NOMO-1 treated with dmso at 0.1 percent for 144 hours (cell line): ENCODE measurements at regions not wholly inside any gene's neighbourhood (a gene's known extent, or its start where the extent isn't known, plus 50 kb on each side); places are given as distances from the start of the nearest gene placed in this dataset.

Experiments used
- DNase-seq: peaks from one replicate; lab custom pipeline; 2025; ENCODE audit not compliant: unreplicated experiment; lab: John Stamatoyannopoulos, UW

DNA sequence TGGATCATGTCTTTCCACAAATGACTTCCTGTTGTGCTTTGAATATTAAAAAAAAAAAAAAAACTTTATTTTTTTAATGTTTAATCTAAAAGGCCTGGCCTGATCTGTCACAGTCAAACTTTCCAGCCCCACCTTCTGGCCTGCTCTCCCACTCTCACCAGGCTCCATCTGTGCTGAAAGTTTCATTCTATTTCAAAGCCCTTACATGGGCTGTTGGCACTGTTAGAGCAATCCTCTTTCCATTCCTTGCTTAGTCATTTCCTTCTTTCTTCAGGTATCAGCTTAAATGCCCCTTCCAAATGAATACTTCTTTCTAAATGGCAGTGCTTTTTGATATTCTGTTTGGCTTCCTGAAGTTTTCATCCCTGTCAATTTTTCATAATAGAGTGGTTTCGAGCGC, 1104.8 kb upstream of the C9orf72 start:
- DNase-seq, result no peak

DNA sequence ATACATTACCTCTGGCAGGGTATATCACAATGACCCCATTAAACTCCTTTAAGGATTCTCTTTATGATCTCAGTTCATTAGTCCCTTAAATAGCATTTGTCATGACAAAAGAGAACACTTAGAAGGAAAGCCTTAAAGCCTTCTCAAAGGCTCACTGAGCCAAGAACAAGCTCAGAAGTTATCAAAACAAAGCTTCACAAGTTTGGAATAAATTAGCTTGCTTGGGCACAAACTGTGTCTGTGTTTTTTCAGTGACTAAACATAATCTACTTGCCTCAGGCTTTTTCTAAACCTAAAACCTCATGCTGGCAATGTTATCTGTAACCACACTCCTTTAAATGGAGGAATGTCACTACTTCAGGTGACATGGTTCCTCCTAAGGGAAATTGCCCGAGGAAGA, 1114.9 kb upstream of the C9orf72 start:
- no peak for DNase-seq

DNA sequence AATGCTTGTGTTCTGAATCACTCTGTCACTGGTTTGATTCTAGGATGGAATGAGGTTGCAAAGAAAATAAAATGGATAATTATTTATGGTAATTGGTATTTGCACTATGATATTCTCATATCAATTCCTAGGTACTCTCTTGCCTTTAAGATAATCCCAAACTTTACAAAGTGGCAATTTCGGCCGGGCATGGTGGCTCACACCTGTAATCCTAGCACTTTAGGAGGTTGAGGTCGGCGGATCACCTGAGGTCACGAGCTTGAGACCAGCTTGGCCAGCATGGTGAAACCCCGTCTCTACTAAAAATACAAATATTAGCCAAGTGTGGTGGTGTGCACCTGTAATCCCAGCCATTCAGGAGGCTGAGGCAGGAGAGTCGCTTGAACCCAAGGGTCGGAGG, 1118.7 kb upstream of the C9orf72 start:
- DNase-seq, result no peak

DNA sequence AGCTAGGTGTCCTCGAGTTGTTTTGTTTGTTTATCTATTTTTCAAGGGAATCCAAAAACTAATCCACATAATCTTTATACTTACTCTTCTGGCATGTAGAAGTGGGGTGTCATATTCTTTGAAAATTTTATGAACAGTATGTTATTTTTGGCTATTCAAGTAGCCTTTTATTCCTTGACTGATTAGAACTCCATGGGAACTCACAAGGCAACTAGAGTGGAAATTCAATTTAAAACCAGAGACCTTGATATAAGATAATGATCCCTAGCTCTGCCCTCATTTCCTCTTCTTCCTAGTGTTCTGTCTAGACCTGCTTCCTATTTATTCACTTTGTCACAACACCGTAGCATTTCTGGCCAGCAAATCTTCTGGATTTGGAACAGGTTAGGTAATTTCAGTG, 1123.7 kb upstream of the C9orf72 start:
- no peak for DNase-seq

DNA sequence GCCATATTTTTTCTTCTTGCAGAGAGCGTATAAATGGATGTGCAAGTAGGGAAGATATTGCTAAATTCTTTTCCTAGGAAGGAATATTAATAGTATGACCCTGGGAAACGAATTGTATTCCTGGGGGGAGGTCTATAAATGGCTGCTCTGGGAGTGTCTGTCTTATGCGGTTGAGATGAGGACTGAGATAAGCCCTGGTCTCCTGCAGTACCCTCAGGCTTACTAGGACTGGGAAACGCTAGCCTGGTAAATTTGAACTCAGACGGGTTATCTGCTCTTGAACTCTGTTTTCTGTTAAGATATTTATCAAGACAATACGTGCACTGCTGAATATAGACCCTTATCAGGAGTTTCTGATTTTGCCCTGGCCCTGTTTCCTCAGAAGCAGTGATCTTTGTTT, 1126.4 kb upstream of the C9orf72 start:
- no peak for DNase-seq

DNA sequence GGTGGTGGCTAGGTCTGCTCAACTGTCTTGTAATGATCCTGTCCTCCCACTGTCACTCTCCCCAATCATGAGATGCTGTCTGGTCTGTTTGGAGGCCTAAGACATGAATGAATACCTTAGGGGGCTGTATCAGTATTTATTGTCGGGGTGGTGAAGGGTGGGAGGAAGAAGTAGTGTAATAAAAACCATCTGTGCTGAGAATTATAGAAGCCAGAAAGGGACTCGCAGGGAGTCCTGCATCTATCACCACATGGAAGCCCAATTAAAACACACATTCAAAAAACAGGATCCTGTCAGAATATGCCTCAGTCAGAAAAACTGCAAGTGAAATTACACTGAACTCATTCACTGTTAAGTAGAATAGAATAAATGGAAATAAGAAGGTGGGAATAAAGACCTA, 1134.3 kb upstream of the C9orf72 start:
- DNase-seq, result no peak

DNA sequence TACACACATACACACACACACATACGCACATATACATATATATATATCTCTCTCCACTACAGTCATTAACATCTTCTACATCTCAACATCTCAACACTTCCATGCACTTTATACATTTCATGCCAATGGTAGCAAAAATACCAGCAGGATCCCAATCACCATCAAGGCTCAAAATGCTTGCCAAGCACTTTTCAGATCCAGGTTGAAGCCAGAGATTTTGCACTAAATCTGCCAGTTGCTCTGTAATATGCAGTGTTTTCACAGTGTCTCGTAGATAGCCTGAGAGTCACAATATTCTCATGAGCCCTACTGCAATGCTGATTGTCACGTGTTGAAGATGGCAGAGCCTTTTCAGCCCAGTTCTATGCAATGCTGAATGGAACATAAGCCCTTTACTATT, 1140.9 kb upstream of the C9orf72 start:
- no peak for DNase-seq

DNA sequence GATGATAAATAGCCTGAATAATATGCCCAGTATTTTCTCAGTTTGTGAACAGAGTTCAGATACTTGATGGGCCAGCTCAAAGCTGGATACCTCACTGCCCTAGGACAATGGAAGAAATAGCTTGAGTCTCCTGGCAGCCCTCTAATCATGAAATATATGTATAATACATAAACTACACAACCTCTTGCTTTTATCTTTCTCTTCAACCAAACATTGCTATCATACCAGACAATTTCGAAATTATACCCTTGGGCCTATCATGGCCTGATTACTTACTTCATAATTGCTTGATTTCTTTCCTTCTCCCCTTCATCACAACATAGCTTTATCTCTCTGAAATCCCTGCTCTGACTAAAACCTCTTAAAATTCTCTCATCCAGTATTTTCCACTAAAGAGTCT, 1144.9 kb upstream of the C9orf72 start:
- DNase-seq, result no peak

DNA sequence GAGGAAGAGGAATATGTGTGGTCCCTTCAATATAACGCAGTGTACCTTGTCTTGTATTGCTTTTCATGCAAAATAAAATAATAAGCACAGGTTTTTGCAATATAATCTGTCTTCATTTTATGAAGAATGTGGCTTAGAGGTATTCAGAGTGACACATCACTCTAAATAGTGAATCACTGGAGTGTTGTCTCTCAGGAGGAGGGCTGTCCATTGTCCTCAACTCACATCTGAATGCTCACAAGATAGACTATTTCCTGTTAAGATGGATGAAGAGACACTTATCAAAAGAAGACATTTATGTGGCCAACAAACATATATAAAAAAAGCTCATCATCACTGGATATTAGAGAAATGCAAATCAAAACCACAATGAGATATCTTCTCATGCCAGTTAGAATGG, 1147.5 kb upstream of the C9orf72 start:
- DNase-seq, result no peak

DNA sequence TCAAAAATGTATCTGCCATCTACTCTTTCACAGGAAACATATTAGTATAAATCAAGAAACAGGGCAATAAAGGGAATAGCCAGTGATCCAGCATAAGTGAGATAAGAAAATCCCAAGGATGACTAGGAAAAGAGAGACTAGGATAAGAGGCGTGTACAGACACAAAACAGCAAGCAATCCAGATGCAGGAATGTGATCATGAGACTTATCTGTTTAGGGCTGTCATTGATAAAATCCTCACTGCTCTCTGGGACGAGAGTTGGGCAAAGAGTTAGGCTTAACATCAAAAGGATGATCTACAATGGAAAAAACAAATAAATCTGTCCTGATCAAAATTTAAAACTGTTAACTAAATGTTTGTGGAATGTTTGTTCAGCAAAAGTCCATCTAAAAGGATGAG, 1156.8 kb upstream of the C9orf72 start:
- DNase-seq, result no peak

DNA sequence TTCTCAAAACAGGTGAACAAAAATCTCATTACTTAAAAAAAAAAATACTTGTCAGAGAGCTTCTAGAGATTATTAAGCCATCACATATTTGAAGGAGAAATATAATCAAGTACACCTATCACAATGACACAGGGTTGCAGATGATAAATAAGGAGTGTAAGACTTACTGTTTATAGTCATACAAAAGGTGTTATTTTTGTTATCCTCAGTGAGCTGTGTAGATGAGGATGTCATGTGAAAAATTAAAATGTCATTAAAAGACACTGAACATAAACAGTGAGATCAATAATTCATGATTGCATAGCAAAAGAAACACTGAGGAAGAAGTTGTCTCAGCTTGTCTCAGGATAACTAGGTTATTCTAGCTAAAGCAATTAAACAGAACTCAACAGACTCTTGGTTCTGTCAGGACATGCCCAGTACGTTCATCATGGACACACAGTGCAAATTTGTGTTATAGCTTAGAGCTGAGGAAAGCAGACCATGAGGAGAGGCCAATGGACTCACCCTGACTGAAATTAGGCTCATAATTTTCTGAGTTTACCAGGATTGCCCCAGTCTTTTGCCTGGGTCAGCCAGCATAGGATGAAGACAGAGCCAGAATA, 1162.6 kb upstream of the C9orf72 start:
- no peak for DNase-seq

DNA sequence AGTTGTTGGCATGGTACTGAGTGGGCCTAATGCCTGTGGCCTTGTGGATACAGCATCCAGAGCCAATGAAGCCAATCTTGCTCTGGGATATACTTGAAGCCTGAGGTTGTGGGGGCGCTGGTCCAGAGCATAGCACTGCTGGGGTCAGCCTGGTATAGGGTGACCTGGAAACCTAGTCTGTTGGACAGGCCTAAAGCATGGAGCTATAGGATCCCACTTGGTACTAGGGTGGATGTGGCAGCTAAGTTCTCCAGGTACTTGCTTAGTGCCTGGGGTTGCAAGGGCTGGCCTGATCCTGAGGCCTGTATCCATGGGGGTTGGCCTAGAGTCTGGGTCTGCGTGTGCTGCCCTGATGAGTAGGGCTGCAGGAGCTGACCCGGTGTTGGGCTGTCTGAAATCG, 1168.2 kb upstream of the C9orf72 start:
- no peak for DNase-seq

DNA sequence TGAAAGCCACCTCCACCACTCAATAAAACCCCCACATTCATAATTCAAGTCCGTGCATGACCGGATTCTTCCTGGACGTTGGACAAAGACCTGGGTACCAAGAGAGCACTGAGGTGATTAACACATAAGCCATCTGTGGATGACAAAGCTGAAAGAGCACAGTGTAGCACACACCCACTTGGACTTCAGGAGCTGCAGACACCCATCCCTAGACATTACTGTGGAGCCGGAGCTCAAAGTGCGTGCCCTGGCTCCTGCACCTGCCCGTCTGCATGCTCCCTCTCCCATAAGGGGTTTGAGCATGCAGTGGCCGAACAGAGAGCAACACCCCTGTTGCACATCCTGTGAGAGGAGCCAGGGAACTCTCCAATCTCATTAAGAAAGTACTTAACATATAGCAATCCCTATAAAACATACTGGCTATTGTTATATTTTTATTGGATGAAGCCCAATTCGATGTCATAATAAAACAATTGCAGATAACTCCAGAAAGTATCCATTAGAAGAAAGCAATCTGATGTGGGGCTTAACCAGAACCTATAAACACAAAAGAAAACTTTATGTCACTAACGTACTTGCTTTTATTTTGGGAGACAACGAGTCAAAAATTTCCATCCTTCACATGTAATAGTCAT, 1174.2 kb upstream of the C9orf72 start:
- DNase-seq, result no peak

DNA sequence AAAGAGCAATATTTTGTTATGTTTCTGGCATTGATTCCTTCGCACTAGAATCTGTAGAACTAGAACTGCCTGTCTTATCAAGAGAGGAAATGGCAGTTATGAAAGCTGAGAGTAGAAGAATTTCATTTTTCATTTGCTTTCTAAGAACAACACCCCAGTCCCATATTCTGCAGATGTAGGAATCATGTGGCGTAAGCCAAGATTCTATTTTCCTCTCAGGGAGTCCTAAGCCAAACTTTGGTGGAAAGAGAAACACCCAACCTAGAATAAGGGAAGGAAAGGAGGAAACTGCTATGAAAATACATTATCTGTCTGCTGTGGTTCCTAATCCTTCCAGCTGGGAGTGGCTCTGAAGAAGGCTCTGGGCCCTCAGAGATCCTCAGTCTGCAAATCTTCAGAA, 1176.9 kb upstream of the C9orf72 start:
- DNase-seq, result no peak

DNA sequence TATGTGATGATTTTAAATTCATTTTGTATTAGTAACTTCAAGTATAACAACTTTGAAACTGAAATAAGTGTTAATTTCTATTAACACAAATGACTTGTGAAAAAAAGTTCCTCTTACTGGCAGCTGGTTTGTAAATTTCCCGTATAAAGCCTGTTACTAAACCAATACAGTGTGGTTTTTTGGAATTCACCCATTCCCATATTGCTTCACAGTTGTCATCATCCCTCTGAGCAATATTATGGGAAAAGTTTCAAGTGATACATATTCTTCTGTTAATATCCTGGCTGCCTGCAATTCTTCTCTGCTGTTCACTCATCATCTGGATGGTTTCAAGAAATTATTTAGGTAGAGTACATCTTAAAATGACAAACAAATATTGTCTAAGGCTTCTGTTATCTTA, 1185.1 kb upstream of the C9orf72 start:
- no peak for DNase-seq

DNA sequence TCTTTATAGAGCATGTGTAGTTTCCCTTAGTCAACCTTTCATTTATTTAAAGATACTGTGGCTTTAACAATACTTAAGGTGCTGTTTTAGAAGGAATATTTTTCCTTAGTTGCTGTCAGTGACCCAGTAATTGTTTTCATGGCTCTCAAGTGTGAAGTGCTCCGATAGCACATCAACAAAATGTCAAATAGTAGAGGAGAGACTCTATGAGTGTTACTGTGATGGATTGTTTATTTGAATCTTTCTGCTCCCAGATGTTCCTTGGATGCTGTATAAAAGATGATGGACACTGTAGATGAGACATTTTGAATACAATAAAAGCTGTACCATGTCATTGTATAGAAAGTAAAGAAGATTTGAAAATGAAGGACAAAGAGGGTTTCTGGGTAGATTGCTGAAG, 1185.7 kb upstream of the C9orf72 start:
- no peak for DNase-seq

DNA sequence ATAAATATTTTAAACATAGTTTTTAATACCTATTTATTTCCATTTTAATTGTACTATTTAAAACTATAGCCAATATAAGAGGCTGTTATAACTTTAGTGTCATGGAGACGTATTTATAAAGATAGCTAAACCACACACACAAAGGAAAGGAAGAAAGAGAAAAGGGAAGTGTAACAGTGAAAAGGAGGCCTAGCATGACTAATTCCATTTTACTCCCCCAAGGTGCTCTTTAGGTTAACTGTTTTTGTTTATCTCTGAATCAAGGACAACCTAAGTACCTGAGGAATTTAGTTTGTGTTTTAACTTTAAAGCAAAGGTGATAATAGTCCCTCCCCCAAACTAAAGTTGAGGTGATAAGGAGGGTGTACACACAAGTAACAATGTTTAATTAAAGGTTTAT, 1188.9 kb upstream of the C9orf72 start:
- DNase-seq, result no peak

DNA sequence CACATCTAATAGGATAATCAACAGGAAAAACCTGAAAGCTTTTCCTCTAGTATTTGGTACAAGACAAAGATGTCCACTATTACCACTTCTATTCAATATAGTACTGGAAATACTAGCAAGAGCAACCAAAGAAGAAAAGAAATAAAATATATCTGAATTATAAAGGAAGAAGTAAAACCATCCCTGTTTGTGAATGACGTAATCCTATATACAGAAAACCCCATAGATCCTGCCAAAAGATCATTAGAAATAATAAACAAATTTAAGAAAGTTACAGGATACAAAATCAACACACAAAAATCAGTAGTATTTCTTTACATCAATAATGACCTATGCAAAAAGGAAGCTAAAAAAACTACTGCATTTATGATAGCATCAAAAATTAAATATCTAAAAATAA, 1191.3 kb upstream of the C9orf72 start:
- no peak for DNase-seq

DNA sequence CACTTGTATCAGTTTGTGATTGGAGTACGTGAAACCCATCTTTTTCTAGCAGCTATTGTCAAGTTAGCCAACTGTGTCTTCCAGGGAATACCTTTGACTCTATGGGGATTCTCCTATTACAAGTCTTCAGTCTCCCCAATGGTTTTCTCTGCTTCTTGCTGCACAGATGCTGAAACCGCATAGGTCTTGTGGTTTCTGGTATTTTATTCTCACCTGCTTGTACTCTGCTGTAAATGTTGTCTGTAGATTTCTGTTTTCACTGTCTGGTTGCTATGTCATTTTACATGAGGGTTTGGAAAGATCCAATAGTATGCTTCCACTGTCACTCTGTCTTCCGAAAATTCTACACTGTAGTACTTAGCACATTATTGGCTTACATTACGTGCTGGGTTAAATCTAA, 1196.9 kb upstream of the C9orf72 start:
- DNase-seq, result no peak

DNA sequence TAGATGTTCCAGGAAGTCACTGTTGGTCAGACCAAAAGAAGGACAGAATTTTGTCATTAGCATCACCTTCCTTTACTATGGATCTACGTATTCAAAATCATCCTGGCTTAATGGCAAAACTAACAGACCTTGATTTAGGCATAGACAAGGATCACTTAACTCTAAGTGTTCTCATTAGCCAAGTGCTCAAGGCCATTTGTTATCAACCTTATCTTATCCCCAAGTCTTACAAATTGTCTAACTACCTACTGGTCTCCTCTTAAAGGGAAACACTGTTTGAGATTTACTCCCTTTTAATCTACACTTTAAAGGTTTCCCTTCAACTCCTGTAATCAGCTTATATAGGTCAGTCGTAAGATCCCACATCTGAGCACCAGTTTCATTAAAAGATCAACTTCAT, 1197.5 kb upstream of the C9orf72 start:
- DNase-seq, result no peak

DNA sequence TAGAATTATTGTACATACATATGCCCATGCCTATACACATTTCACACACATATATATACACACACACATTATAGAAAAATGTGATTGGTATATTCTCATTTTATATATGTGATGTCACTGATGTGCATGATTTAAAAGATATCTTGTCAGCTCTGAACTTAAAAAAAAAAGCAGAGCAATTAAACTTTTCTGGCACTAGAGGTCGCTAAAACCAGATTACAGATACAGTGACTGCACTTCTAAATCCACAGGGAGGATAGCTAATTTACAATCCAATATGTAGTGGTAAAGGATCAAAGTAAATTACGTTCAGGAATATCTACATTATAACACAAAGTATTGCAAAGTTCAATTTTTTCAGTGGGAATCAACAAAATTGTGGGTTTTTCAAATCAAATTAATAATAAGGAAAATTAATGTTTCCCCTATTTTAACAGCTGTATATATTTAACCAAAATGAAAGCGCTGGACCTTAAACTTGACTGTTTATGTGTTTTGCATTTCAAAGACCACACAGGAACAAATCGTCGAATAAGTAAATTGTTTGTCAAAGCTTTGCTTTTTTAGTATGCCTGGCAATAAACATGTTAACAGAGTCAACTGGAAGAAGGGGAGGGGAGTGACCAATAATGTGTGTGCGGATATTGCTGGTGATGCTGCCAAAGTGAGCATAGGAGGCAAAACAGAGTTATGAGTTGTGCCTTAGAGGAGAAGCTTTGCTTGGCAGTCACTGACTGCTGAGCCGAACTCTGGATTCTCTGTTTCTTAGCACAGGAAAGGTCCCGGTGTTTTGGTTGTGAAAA, 1201.4 kb upstream of the C9orf72 start:
- no peak for DNase-seq

DNA sequence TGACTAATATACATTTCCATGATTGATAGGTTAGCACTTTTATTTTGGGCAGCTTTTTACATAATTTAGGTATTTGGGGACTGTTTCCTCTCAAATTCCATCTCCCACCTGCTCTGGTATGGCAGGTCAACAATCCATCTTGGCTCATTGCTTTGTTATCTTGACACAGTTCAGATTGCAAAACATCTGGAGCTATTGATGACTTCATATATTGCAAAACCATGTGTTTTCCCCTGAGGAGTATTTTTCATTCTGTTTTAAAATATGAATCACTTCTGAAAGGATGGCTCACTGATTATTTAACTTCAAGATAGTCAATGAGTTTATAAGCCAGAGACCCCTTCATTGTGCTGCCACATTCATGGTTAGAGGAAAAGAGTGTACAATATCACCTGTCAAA, 1206.0 kb upstream of the C9orf72 start:
- DNase-seq, result no peak

DNA sequence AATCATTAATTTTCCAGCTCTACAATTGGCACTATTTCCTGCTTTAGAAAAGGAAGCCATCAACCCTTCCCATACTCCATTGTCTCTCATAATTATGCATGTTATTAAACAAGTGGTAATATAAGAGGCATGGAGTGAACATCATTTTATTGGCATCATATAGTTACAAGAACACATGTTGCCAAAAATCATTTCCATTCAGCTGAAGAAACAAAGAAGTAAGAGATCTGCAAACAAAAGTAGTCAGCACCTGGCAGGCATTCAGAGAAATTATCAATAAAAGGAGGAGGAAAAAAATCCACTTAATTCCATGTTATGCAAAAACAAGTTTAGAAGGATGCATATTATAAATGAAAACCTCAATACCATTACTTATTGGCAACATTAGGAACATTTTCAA, 1208.2 kb upstream of the C9orf72 start:
- no peak for DNase-seq
